NCI-H2107 treated with DMSO at 0.1 percent for 48 hours (cell line): ENCODE measurements at regions not wholly inside any gene's neighbourhood (a gene's known extent, or its start where the extent isn't known, plus 50 kb on each side); places are given as distances from the start of the nearest gene placed in this dataset.

Experiments used
- DNase-seq: peaks from one replicate; lab custom pipeline; 2025; ENCODE audit not compliant: unreplicated experiment; lab: John Stamatoyannopoulos, UW

DNA sequence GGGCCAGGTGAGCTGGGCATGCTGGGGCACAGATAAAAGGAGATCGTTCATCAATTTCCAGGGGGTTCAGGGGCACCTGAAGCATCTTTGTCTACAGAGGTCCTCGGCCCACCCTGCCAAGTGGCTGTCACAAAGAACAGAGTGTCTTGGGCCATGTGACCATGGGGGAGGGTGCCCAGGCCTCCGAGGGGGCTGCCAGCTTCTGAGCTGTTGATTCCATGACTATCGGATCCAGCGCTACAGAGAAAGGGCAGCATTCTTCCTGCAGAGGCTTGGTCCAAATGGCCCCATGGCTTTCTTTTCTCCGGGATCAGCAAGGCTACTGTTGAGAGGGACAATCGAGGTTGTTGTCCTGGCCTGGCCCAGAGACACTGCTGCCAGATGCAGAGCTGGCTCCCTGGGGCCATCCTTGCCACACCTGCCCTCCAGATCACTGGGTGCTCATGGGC is 289.2 kb downstream of the ZSWIM6 start:
- no peak for DNase-seq

DNA sequence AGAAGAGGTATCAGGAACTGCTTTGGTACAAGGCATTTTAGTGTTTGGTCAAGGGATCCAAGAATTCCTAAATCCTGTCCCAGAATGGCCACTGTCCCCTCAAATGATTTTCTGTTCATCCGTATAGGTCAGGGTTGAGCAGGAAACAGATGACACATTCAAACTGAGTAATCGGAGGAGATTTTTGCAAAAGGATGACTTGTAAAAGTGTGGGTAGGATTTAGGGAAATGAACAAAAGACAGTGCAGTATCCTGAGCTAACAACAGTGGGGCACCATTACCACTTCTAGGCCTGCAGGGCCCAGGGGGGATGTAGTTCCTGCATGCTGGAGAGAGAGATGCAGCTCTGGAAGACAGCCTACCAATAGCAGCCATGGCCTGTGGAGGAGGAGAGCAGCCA is 290.1 kb downstream of the ZSWIM6 start:
- no peak for DNase-seq

DNA sequence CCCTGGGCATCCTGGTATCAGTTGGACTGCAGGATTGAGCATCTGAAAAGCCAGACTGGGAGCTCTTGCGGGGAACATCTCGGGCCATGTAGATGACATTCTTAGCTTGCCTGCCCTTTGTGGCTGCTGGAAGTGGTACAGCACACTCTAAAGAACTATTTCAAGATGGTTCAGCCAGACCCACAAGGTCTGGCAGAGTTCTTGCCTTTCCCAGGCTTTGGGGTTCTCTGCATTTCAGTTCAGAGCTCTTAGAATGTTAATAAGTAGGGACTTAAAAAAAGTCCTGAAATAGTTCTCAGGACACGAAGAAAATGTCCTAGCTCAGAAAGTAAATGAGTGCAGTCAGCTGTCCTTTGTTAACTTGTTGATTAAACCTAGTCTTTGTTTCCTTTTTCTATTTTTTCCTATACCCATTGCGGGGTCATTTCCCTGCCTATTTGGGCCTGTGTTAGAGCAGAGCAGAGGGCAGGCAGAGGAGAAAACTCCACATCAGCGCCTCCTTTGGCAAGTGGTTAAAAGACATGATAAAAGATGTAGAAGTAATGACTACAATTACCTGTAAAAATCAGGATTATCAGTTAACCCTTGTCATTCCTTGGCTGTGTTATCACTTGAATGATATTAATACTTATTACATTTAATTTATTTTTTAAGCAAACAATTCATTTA is 291.5 kb downstream of the ZSWIM6 start:
- DNase-seq: no peak

DNA sequence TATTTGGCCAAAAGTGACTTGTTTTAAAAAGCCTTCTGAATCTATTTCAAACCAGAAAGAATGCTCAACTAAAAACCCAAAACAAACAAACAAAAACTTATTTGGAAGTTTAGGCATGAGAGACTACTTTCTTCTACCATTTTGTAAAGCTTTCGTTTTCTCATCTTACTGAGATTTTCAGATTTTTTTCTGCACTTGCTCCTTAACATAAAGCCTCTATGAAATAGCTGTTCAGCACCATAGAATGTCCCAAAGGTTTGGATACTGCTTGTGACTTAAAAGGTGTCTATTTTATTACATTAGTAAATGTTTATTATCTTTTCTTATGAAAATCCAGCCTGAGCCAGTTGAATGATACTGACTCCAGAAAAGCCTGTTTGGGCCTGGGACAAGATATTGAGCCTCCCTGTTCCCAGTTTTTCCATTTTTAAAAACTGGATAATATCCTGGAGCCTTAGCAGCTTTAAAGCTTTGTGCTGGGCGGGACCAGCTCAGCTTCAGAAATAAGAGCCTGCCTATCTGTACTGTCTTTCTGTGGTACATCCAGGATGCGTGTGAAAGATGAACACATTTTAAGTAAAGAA is 292.6 kb downstream of the ZSWIM6 start:
- no peak for DNase-seq

DNA sequence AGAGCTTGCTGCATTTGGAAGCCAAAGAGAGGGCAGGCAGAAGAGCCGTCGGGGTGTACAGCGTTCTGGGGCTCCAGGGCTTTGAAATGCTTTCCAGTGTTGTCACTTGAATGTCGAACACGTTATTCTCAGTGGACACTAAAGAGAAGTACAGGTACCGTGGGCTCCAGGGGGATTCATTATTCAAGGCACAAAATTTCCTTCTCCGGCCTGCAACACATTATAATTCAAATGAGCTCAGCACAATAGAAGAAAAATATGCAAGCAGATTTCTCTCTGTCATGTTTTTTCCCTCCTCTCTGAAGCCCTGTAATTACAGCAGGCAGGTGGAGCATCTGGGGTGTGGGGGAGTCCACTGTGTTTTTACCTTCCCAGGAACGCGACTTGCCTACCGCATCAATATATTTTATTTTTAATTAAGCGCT is 293.1 kb downstream of the ZSWIM6 start:
- no peak for DNase-seq

DNA sequence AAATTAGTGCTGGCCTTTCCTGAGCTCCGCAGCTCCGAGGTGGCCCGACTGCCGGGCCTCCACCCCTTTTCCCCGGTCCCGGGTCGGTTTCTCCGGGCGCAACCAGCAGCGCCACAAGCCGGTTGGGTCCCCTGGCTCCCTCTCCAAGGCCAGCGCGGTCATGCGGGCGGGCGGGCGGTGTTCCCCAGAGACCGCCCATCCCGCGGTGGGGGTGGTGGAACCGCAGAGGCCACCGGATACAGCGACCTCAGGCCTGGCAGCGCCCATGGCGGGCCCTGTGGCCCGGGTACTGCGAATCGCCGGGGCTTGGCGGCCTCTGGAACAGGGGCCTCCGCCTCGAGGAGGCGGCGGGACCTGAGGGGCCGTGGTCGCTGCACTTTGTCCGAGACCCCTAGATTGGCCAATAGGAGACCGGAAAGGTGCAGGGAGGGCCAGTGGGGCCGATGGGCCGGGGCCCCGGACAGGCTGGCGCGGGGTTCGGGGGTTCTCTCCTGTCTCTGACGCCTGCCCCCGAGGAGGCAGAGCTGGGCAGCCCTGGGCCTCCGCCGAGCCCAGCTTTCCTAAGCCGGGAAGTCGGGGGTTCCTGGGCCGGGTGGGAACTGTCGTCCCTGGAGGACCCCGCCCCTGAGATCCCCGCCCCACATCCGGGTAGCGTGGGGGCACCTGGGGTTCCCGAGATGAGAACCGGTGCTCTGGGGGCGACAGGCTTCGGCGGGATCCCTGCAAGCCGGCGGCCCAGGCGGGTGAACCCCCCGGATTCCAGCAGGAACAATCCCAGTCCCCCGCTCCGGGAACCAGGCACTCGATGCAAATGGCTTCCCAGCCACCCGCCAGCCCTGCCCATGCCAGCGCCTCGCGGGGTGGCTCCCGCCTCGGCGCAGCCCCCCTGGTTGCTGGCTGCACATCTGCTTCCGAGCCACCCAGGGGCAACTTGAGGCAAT is 293.9 kb downstream of the ZSWIM6 start:
- no peak for DNase-seq

DNA sequence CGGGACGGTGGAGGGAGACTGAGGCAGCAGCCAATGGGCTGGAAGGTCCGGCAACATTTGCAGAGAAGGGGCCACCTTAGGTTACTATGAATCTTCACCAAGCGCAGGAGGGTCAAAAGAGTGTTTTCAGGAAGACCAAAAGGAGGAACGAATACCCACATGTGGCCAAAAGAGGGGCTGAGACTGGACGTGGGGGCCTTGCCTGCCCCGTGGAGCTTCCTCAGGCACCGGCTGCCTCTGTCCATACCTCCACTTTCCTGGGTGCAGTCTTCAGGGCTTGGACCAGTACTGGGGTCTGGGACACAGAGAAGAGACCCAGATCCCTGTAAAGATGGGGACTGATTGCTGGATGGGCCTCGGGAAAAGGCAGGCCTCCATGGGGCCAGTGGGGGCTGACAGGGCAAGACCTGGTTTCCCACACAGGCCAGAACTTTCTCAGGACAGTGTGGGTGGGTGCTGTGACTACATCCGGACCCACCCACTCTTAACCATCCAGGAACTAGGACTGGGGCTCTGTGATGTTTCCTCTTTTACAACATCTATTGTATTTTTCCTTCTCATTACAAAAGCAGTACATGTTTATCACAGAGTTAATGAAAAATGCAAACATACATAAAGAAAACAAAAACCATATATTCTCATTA is 294.7 kb downstream of the ZSWIM6 start:
- no peak for DNase-seq

DNA sequence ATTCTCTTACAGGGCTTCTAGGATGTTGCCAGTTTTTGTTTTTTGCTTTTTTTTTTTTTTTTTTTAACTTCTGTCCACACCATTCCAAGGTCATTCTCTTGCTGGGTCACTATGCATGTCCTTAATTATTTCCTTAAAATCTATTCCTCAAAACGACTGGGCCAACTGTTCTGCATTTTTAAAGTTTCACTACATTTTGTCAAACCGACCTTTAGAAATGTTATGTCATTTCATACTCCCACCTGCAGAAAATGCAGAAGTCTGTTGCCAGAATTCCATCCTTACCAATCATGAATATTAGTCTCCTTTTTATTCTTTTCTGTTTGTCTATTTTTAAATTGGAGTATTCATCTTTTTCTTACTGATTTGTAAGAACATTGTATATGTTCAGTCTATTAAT is 295.5 kb downstream of the ZSWIM6 start:
- no peak for DNase-seq

DNA sequence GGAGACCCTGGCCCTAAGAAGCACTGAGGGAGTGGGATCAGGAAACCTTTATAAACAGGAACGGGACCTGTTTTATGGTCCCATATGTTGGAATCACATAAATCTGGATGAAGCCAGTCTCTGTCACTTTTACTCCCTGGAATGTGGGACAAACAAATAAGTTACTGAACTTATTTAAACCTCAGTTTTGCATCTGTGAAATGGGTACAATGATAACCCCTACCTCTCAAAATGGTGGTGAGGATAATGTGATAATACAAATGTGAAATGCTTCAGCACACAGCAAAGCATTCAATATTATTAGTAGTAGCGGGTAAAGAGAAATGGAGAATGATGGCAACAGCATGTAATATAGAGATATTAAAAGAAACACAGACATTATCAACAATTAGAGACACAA is 298.9 kb downstream of the ZSWIM6 start:
- DNase-seq: no peak

DNA sequence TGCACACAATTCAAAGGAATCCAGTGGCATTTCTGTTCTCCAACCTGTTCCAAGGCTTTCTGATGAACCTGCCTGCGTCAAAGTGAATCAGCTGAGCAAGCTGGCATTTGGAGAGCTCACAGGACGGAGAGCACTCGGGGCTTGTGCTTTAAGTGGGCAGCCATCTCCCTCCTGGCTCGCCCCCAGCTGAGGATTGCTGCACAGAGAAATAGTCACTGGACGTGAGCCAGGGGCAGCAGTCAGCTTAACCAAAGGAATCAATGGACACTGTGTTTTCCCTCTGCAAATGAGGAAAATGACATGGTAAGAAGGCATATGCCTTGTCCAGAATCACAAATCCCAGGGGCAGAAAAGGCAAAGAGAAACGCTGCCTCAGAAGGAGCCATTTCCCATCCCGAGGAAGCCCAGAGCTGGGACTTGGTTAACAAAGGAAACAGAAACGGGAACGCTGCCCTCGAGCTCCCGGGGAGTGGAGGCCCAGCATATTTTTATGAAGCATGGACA is 299.4 kb downstream of the ZSWIM6 start:
- DNase-seq: no peak

DNA sequence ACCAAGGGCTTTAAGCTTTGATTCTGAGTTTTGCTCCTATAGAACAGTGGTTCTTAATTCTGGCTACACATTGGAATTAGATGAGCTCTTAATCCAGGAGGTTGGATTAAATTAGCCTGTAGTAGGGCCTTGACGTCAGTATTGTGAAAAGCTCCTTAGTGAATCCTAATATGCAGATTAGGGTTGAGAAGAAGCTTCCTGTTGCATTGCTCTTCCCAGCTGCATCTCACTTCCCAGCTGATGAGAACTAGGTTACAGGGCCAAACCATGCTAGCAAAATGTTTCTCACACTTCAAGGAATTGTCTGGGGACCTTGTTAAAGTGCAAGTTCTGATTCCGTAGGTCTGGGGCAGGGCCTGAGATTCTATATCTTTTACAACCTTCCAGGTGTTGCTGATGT is 300.0 kb downstream of the ZSWIM6 start:
- DNase-seq: no peak

DNA sequence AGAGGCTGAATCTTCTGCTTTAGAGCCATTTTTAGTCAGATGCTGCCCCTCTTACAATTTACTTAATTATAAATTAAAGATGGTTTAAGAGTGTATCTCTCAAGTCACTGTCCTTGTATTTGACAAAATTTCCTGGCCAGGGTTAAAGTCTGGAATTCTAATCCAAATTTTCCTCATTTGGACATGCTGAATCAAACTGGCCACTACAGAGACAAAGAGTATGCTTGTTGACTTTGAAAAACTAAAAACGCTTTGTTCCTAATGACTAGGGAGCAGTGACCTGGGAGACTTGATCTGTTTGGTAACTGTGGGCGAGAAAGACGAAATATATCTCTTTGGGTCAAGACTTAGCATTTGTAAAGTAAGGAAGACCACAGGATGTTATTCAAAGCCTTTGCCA is 303.2 kb downstream of the ZSWIM6 start:
- no peak for DNase-seq

DNA sequence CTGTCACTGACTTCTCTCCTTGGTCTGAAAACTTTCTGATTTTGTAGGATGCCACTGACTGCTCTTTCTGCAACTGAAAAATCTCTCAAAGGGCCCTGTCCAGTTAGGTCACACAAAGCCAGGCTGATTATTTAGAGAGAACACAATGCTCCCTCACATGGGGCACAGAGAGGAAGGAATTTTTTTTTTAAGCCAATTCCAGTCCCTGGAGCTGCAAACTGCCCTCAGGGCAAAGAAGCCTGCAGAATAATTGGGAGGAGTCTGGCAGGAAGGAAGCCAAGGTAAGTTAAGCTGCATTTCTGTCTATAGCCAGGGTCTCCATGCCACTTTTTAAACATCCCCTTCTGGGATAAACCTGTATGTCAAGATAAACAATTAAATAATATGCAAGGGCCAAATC is 305.5 kb downstream of the ZSWIM6 start:
- DNase-seq: no peak

DNA sequence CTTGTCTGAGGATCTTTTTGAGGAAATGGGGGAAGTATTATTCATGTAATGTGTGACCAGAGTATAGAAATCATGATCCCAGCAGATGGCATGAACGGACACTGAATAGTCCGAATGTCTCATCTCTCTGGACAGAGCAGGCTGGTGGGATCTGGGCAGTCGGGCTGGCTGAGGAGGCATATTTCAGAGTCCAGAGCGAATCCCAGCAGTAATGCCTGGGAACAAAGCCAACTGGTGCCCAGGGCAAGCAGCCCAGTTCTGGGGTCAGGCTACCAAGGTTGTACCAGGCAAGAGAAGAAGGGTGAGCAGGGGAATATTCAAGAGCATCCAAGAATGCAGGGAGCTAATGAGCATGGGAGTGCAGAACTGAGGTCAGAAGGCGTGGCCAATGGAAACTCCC is 306.4 kb downstream of the ZSWIM6 start:
- no peak for DNase-seq

DNA sequence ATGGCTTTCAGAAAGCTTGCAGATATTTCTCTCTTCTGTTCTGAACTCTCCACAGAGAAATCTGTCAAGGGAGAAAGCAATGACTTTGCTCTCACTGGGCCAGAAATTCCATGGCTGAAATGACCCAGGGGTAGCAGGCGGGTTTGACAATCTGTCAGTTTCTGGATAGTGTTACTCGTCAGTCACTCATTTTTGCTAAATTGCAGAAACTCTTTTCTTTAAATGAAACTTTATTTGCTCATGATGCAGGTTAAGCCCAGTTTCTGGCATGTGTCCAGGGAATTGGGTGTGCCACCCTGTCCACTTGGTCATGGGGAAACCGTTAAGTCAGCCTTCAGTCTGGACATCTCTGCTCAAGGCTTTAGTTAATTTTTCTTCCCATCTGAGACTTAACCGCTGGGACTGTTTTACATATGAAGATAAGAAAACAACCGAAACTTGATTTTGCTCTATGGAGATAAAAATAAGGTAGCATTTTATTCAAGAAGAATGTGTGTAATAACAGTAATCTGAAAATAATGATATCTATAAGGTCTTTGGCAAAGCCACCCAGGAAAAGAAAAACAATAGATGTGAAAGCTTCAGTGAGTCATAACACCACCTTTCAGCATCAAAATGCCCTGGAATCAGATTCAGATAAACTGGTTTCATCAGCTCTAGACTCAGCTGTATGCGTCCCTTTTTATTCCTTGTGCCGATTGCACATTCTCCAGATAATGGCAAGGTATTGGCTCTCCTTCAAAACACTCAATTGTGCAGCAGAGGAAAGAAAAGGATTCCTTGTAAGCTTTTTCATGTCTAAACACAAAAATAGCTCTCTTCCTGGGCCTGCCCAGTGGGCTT is 308.3 kb downstream of the ZSWIM6 start:
- DNase-seq: no peak

DNA sequence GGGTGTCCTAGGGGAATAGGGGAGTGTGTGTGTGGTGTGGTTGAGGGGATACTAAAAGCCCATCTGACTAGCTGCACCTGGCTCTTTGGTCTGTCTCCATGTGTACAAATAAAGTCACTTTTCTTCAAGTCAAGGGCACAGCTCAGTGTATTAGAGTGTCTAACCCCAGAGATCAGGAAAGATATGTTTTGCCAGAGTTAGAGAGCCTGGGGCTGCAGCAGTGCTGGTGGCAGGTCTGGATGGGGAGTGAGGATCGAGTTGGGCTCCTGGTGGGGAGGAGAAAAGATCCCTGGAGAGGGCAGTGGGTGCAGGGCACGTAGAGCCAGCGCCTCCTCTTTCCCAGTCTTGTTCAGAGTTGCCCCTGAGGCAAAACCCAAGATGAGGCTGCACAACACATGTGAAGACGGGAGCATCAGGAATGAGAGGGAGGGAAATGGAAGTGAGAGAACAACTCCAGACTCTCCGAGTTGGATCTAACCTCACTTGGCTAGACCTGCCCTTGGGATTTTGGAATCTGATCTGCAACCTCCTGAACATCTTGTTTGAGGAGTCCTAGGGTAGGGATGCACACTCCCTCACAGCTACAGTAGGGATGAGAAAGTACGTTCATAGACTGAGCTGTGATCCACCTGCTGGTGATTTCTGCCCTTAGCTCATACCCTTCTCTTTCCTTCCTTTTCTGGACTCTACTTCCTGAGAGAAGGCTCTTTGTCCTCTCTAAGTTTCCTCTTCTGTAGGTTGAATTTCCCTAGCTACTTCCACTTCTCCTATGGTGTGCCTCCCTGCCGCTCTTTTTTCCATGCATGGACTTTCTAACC is 309.9 kb downstream of the ZSWIM6 start:
- DNase-seq: no peak

DNA sequence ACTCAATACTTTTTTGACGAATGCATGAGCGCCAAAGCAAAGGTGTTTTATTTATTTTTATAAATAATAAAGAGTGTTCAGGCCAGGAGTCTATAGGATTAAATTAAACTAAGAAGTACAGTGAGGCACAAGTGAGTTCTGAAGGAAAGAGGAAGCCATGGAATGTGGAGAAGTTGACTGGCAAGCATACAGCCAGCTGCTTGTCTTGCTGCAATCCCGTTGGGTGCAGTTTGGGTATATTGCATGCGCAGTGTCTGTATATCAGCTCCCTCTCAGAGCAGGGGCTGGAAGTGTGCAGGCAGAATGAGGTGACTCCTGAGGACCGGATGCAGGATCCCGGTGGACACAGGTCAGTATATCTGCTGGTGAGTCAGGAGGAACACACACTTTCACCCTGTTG is 315.6 kb downstream of the ZSWIM6 start:
- no peak for DNase-seq

DNA sequence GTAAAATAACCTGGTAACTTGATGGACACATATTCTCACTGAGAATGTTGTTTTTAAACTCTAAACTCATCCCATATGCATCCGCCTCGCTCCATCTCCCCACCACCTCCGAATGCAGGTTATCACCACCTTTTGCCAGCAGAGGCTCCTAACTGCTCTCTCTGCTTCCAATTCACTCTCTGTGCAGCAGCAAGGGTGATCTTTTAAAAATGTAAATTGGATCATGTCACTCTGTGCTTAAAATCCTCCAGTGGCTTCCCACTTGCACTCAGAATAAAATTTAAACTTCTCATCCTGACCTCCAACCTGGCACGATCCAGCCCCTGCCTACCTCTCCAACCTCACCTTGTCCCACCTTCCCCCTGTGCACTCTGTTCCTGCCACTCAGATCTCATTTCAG is 317.2 kb downstream of the ZSWIM6 start:
- no peak for DNase-seq

DNA sequence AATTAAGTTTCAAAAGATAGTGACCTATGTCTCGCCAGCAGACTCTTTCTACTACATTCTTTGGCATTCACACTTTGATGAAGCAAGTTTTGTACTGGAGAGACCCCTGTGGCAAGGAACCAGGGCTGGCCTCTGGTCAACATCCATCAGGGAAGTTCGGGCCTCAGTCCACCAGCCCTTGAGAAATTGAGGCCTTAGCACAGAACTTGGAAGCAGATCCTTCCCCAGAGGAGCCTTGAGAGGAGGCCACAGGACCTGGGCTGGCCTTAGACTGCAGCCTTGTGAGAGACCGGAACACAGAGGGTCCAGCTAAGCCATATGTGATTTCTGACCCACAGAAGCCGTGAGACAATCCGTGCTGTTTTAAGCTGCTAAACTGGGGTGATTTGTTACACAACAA is 317.9 kb downstream of the ZSWIM6 start:
- DNase-seq: no peak

DNA sequence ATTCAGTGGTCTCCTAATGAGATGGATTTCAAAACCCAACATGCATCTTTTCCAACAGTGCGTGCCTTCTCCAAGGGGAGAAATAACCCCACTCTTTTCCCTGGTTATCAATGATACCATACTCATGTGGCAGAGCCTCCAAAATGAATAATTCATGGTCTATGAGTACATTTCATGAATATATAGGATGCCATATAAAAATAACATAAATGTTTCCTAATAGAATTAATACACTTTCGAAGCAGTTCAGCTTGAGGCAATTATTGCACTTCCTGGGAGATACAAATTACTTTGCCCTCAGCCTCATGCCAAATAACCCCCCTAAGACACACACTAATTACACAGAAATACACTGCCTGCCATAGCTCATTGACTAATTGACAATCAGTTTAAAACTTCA is 318.6 kb downstream of the ZSWIM6 start:
- DNase-seq: no peak
